ENCODE measurements at regions not wholly inside any gene's neighbourhood (a gene's known extent, or its start where the extent isn't known, plus 50 kb on each side); places are given as distances from the start of the nearest gene placed in this dataset.

GRCh38 chr3:25033407-25034029, 394.5 kb upstream of the RARB start:
- DNase-seq (ENCODE audit: extremely low read depth in 1 of 2, low read depth in 1 of 2) = no peak

DNA sequence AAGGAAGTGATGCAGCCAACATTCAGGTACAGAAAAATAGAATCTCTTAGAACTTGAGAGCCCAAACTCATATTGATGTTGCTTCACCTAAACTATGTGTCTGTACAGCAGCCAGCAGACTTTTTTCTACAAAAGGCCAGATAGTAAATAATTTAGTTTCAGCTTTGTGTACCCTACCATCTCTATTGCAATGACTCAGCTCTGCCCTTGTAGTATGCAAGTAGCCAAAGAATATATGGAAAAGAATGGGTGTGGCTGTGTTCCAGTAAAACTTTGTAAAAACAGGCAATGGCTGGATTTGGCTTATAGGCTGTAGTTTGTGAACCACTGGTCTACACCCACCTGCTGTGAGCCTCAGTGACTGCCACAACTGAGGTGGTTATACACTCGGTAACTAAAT, 392.5 kb upstream of the RARB start:
- no peak for DNase-seq (ENCODE audit: extremely low read depth in 1 of 2, low read depth in 1 of 2)

DNA sequence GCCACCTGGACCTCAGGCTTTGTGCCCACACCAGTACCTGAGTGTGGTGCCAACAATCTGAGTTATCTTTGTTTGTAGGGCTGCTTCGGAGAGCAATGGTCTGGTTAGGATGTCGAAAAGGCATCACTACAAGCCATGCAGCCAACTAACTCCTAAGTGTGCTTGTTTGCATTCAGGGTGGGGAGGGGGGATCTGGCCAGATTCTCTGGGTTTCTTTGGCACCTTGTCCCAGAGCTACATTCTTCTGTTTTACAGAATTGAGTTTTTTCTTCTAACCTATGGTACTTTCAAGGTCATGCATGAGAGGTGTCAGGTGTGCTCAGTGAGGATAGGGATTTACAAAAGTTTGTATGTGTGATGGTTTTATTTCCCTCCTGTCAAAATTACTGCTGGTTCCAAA, 391.4 kb upstream of the RARB start:
- no peak for DNase-seq (ENCODE audit: extremely low read depth in 1 of 2, low read depth in 1 of 2)

DNA sequence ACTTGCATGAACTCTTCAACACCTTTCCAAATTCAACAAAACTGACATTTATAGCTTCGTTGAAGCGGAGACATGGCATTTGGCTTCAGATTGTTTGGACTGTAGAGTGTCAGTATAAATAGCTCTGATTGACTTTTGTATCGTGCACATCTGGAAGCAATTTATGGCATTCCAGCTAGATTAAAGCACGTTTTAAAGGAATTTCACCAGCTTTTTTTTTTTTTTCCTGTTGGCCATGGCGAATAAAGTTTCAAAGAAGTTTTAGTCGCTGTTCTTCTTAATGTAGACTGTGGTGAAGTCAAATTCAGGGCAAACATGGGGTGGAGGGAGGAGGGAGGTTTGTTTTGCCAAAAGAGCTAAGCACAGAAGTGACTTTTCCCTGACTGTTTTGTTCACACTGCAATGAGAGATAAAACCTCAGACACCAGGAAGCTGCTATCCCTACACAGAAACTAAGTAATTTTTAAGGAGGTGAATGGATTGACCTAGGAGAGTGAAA, 391.0 kb upstream of the RARB start:
- no peak for DNase-seq (ENCODE audit: extremely low read depth in 1 of 2, low read depth in 1 of 2)

DNA sequence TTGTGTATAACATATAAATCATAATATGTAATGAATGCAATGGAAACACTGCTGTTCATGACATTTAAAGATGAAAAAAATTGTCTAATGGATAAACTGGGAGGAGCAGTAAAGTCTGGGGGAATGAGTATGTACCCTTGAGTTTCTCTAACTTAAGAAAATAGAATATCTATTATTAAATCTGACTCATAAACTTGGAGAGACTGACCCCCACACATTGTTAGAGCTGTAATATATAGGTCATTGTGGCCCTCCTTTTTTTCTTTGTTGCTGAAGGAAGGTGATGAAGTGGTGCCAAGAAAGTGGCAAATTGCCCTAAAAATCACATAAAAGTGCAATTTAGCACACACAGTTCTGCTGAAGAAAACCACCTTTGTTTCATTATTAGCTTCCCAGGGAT, 389.8 kb upstream of the RARB start:
- no peak for DNase-seq (ENCODE audit: extremely low read depth in 1 of 2, low read depth in 1 of 2)

DNA sequence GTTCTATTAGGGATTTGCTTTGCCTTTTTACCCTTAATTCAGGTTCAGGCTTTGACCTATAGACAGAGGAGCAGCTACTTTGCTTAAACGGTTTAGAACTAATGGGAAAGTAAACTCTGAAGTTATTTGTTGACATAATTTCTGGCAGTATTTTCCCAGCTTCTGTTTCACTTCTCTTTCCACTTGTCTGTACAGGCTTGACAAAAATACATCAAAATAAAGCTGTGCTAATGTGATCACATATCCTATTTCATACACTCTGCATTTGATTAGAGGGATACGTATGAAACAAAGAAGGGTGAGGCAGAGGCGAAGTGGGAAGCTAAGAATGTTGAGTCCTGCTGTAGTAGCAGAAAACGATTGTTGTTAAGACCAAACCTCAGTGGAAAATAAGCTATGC, 389.1 kb upstream of the RARB start:
- no peak for DNase-seq (ENCODE audit: extremely low read depth in 1 of 2, low read depth in 1 of 2)

DNA sequence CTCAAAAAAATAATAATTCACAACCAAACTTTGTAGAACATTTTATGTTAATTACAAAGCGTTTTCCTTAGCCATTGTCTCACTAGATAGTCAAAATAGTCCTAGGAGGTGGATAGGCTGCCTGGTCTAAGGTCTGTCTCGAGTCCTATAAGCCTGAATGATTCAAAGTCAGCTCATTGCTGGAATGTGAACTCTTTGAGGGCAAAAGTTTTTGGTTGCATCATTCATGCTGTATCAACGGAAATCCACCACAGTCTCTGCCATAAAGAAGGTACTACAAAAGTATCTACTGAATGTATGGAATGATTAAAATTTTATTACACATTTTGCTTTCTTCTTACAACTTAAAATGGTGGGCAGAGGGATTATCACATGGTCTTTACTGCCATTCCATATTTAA, 387.3 kb upstream of the RARB start:
- no peak for DNase-seq (ENCODE audit: extremely low read depth in 1 of 2, low read depth in 1 of 2)

GRCh38 chr3:25041871-25042584, 386.0 kb upstream of the RARB start:
- no peak for DNase-seq (ENCODE audit: extremely low read depth in 1 of 2, low read depth in 1 of 2)

DNA sequence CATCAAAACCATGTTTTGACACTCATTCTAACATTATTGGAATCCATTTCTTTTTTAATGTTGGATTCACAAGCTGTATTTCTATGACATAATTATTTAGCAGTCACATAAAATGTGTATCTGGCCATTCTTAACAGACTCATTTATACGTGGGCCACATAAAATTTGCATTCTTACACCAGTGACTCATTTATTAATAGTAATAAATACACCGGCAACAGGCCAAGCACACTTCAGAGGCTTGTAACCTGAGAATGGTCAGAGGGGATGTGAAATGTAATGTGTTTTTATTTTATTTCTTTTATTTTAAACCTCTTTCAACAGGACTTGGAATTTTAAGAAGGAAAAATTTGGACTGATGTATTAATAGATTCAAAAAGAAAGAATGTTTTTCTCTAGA, 384.9 kb upstream of the RARB start:
- DNase-seq (ENCODE audit: extremely low read depth in 1 of 2, low read depth in 1 of 2) = no peak

DNA sequence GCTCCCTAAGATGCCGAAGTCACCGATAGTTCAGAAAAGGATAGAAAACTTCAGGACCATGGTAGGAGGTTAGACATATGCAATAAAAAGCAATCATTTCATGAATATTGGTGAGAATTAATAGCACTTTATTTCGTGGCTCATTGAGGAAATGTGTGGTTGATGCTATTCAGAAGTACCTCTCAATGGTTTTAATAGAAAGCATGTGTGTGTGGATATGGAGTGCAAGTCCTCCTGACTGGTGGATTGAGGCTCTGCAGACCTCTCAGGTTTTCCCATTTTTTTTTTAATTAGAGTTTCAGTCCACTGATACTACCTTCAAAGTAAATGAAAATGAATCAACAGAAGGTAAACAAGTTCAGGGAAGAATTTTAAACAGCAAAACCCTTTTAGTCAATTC, 384.3 kb upstream of the RARB start:
- DNase-seq (ENCODE audit: extremely low read depth in 1 of 2, low read depth in 1 of 2) = no peak

GRCh38 chr3:25044762-25045710, 383.0 kb upstream of the RARB start:
- DNase-seq (ENCODE audit: extremely low read depth in 1 of 2, low read depth in 1 of 2) = no peak

- DNase-seq (ENCODE audit: extremely low read depth in 1 of 2, low read depth in 1 of 2) = no peak
Measured at GRCh38 chr3:25046911-25047771, 380.9 kb upstream of the RARB start.

DNA sequence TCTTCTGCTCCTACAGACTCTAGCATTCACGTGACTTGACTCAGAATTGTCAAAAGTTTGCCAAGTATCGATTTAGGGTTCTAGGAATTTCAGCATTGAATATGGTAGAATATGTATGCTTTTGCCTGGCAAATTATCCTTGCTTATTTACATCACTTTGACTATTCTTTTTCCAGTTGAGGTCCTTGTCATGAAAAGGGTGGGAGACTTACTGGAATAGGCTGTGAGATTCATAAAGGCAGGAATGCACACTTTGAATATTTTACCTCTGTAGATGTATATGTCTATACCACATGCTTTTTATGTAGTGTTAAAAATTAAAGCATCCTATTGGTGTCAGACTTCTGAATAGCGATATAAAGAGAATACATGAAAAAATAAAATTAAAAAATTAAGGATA, 378.8 kb upstream of the RARB start:
- DNase-seq (ENCODE audit: extremely low read depth in 1 of 2, low read depth in 1 of 2) = no peak

- DNase-seq (ENCODE audit: extremely low read depth in 1 of 2, low read depth in 1 of 2) = no peak
Measured at GRCh38 chr3:25053360-25053759, 374.7 kb upstream of the RARB start.

- no peak for DNase-seq (ENCODE audit: extremely low read depth in 1 of 2, low read depth in 1 of 2)
Measured at GRCh38 chr3:25056036-25056755, 371.9 kb upstream of the RARB start.

DNA sequence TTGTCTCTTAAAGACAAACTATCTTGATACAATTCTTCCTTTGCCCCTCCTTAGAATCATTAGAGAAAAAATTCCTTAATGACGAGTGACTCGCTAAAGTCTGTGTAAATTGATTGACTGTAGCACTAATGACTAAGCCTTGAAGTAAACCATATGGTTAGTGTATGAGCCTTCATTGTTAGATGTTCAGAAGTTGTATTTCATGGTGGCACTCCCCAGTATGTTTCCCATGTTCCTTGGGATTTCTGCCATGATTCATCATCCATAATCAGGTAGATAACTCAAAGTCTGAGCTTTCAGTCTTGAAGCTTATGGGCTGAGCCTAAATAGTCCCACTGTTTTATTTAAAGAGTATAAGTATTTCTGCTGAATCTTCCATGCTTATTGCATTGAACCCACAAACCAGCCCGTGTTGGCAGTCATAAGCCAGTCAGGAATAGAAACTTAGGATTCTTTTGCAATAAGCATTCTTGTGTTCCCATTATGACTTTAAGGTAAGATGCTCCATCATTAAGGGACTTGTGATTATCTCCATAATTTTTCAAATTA, 371.2 kb upstream of the RARB start:
- DNase-seq (ENCODE audit: extremely low read depth in 1 of 2, low read depth in 1 of 2) = no peak

DNA sequence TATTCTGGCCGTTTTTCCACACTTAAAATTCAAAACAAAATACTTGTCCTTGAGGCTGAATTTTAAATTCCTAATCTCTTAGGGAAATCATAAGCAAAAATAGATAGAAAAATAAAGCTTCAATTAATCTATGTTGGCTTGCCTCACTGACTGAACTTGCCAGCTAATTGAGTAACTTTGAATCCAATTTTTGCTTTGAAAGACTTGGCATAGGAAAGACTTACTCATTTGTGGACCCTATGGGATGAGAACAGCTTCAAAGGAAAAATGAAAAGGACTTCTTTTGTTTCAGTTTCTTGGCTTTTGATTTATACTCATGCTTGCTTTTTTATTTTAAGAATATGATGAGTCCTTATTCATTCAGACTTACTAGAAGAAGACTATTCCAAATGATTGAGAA, 370.7 kb upstream of the RARB start:
- DNase-seq (ENCODE audit: extremely low read depth in 1 of 2, low read depth in 1 of 2) = no peak

DNA sequence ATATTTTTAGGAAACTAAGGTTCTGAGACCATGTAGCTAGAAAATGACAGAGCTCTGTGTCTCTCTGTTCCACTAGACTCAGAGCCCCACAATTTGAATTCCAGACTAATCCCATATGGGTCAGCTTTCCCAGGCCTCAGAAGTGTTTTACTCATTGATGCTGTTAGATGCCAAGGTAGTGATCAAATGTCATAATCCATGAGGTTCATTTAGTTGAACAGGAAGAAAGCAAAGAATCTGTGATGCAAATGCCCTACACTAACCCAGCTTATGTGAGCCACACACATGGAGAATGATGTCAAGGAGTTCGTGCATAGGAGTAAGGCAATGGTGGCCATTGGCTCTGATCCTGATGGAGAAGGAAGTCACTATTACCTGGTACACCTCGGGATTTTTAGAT, 363.4 kb upstream of the RARB start:
- no peak for DNase-seq (ENCODE audit: extremely low read depth in 1 of 2, low read depth in 1 of 2)

DNA sequence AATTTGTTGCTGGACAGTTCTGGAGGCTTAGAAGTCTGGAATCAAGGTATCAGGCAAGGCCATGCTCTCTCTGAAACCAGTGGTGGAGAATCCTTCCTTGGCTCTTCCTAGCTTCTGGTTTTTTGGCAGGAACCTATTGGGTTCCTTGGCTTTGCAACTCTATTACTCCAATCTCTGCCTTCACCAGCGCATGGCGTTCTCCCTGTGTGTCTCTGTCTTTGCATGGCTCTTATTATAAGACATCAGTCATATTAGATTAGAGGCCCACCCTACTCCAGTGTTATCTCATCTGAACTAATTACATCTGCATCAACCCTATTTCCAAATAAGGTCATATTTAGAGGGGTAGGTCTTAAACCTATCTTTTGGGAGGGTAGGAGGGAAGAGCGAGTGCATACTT, 358.1 kb upstream of the RARB start:
- DNase-seq (ENCODE audit: extremely low read depth in 1 of 2, low read depth in 1 of 2) = no peak

DNA sequence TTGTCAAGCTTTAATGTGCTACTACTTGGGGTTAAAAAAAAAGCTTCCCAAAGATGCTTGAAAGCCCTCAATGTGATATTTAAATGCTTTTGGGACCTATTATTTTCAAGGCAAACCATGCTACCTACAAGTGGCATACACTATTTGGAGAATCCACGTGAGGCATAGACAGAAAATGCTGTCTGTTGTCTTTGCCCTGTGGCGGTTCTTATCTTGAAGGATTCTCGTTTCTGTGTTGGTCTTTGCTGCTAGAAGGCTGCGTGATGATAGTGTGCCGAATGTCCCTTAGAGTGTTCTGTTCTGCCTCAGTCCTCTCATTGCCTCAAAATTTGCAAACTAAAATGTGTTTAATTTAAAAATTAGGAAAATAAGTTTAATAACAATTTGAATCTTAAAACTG, 356.2 kb upstream of the RARB start:
- no peak for DNase-seq (ENCODE audit: extremely low read depth in 1 of 2, low read depth in 1 of 2)
